ENCODE measurements at regions not wholly inside any gene's neighbourhood (a gene's known extent, or its start where the extent isn't known, plus 50 kb on each side); places are given as distances from the start of the nearest gene placed in this dataset.

GRCh38 chr7:106568680-106569499 is 92.1 kb downstream of the CCDC71L start:
- no peak for TF ChIP-seq POLR2A (IDR thresholded peaks at IDR 0.05)
- TF ChIP-seq, protein P1, sequence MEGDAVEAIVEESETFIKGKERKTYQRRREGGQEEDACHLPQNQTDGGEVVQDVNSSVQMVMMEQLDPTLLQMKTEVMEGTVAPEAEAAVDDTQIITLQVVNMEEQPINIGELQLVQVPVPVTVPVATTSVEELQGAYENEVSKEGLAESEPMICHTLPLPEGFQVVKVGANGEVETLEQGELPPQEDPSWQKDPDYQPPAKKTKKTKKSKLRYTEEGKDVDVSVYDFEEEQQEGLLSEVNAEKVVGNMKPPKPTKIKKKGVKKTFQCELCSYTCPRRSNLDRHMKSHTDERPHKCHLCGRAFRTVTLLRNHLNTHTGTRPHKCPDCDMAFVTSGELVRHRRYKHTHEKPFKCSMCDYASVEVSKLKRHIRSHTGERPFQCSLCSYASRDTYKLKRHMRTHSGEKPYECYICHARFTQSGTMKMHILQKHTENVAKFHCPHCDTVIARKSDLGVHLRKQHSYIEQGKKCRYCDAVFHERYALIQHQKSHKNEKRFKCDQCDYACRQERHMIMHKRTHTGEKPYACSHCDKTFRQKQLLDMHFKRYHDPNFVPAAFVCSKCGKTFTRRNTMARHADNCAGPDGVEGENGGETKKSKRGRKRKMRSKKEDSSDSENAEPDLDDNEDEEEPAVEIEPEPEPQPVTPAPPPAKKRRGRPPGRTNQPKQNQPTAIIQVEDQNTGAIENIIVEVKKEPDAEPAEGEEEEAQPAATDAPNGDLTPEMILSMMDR (IDR thresholded peaks at IDR 0.05) = no peak
